ENCODE measurements at regions not wholly inside any gene's neighbourhood (a gene's known extent, or its start where the extent isn't known, plus 50 kb on each side); places are given as distances from the start of the nearest gene placed in this dataset.

- H3K4me3 Mint-ChIP-seq: no peak overlapping the region
- intact Hi-C loops (cut with micrococcal nuclease): no loop called here
- DNase-seq (ENCODE audit: low spot score): no peak
- H3K27me3 Mint-ChIP-seq (ENCODE audit: insufficient read depth): no peaks in the 10 kb centered on the region
- no peaks in the 10 kb centered on the region for H3K36me3 Mint-ChIP-seq (ENCODE audit: low read depth)
- H3K4me1 Mint-ChIP-seq (ENCODE audit: low read depth): no peaks in the 10 kb centered on the region
- H3K9me3 Mint-ChIP-seq: no peaks in the 10 kb centered on the region
- no peak overlapping the region for H3K27ac Mint-ChIP-seq
Measured at GRCh38 chr16:66240631-66241395, 125.7 kb upstream of the CDH5 start.

- H3K27me3 Mint-ChIP-seq (ENCODE audit: insufficient read depth): no peaks in the 10 kb centered on the region
- no peak overlapping the region for H3K27ac Mint-ChIP-seq
- no peaks in the 10 kb centered on the region for H3K9me3 Mint-ChIP-seq
- DNase-seq (ENCODE audit: low spot score): no peak
- no peaks in the 10 kb centered on the region for H3K4me1 Mint-ChIP-seq (ENCODE audit: low read depth)
- intact Hi-C loops (cut with micrococcal nuclease): no loop called here
- H3K36me3 Mint-ChIP-seq (ENCODE audit: low read depth): no peaks in the 10 kb centered on the region
- H3K4me3 Mint-ChIP-seq: no peak overlapping the region
Measured at GRCh38 chr16:66240088-66240487, 126.4 kb upstream of the CDH5 start.

- Mint-ChIP-seq H3K9me3 (no peaks in the 10 kb centered on the region), H3K4me1 (ENCODE audit: low read depth) (no peaks in the 10 kb centered on the region)
Measured at GRCh38 chr16:66238696-66239095, 127.8 kb upstream of the CDH5 start.

DNA sequence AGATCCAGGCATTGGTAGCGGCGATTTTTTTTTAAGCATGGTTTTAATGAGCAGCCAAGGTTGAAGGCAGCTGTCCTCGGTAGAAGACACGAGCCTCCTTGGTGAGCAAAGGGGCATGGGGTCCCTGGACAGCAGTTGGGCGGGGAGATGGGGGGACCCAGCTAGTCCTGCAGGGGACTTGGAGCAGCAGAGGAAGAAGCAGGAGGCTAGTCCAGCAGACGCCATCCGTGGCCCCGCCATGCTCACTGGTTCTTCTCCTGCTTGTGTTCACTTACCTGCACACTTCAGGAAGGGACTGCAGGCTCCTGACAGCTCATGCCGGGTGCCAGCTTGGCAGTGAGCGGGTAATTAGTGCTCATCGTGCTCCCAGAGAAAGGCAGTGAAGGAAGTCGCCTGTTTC lies 130.2 kb upstream of the CDH5 start:
- Mint-ChIP-seq H3K9me3 (no peaks in the 10 kb centered on the region), H3K36me3 (ENCODE audit: low read depth) (no peaks in the 10 kb centered on the region), H3K4me1 (ENCODE audit: low read depth) (no peaks in the 10 kb centered on the region), H3K27me3 (ENCODE audit: insufficient read depth) (no peaks in the 10 kb centered on the region), H3K27ac (no peak overlapping the region), H3K4me3 (no peak overlapping the region)
- DNase-seq (ENCODE audit: low spot score): no peak
- intact Hi-C loops (cut with micrococcal nuclease): no loop called here

More at GRCh38 chr16:66238696-66239095, 127.8 kb upstream of the CDH5 start:
- Mint-ChIP-seq H3K36me3 (ENCODE audit: low read depth) (no peaks in the 10 kb centered on the region), H3K27me3 (ENCODE audit: insufficient read depth) (no peaks in the 10 kb centered on the region), H3K4me3 (no peak overlapping the region), H3K27ac (no peak overlapping the region)
- no peak for DNase-seq (ENCODE audit: low spot score)
- intact Hi-C loops (cut with micrococcal nuclease): no loop called here

- no peak for DNase-seq (ENCODE audit: low spot score)
- H3K27me3 Mint-ChIP-seq (ENCODE audit: insufficient read depth): peaks cover 4% of the 10 kb centered on the region
- no peaks in the 10 kb centered on the region for H3K9me3 Mint-ChIP-seq
- no peaks in the 10 kb centered on the region for H3K36me3 Mint-ChIP-seq (ENCODE audit: low read depth)
- no peak overlapping the region for H3K4me3 Mint-ChIP-seq
- no peaks in the 10 kb centered on the region for H3K4me1 Mint-ChIP-seq (ENCODE audit: low read depth)
- intact Hi-C loops (cut with micrococcal nuclease): no loop called here
- no peak overlapping the region for H3K27ac Mint-ChIP-seq
Measured at GRCh38 chr16:66231452-66232160, 134.9 kb upstream of the CDH5 start.

GRCh38 chr16:66229651-66230050 lies 136.8 kb upstream of the CDH5 start:
- H3K27me3 Mint-ChIP-seq (ENCODE audit: insufficient read depth): peaks cover 4% of the 10 kb centered on the region
- no peak for DNase-seq (ENCODE audit: low spot score)
- H3K4me3 Mint-ChIP-seq: no peak overlapping the region
- no peaks in the 10 kb centered on the region for H3K9me3 Mint-ChIP-seq
- intact Hi-C loops (cut with micrococcal nuclease): no loop called here
- H3K27ac Mint-ChIP-seq: no peak overlapping the region
- no peaks in the 10 kb centered on the region for H3K4me1 Mint-ChIP-seq (ENCODE audit: low read depth)
- no peaks in the 10 kb centered on the region for H3K36me3 Mint-ChIP-seq (ENCODE audit: low read depth)

DNA sequence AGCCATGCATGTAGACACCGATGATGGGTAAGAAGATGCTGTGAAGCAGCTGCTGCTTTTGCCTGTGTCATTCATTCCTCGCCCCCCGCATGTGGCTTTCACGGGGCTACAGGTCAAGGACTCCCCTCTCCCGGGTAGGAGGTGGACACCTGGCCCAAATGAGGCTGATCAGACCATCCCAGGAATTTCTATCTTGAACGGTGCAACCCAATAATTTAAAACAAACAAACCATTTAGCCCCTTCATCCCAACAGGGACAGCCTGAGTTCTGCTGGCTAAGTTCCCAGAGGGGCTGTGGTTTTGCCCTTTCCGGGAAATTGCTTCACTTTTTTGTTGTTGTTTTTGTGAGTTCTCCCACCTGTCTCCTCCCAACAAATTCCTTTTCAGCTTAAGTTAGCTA lies 137.7 kb upstream of the CDH5 start:
- peaks cover 4% of the 10 kb centered on the region for H3K27me3 Mint-ChIP-seq (ENCODE audit: insufficient read depth)
- no peak for DNase-seq (ENCODE audit: low spot score)
- no peaks in the 10 kb centered on the region for H3K36me3 Mint-ChIP-seq (ENCODE audit: low read depth)
- H3K27ac Mint-ChIP-seq: no peak overlapping the region
- H3K9me3 Mint-ChIP-seq: no peaks in the 10 kb centered on the region
- H3K4me1 Mint-ChIP-seq (ENCODE audit: low read depth): no peaks in the 10 kb centered on the region
- intact Hi-C loops (cut with micrococcal nuclease): no loop called here
- H3K4me3 Mint-ChIP-seq: no peak overlapping the region

DNA sequence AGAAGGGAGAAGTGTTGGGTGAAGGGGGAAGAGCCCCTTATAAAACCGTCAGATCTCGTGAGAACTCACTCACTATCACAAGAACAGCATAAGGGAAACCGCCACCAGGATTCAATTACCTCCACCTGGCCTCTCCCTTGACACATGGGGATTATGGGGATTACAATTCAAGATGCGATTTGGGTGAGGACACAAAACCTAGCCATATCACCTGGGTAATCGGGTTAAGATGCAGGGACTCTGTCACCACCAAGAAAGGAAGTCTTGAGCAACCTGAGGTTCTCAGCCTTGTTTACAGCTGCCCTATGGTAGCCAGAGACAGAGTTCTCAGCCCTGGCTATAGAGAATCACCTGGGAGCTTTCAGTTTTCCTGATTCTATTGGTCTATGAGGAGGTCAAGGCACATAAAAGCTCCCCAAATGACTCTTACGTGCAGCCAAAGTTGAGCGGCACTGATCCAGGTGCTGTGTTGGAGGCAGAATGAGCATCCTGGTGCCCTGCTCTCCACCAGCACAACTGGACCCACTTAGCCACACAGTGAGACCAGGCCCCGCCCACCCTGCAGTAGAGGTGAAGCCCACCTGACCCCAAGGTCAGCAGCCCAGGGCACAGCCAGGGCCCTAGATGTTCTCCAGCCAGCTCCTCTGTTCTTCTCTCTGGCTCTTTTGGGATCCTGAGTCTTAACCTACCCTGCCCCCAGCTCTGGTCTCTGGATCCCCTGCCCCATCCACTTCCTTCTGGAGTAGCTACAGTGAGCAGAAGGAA lies 138.5 kb upstream of the CDH5 start:
- intact Hi-C loops (cut with micrococcal nuclease): no loop called here
- no peak for DNase-seq (ENCODE audit: low spot score)
- Mint-ChIP-seq H3K36me3 (ENCODE audit: low read depth) (no peaks in the 10 kb centered on the region), H3K27me3 (ENCODE audit: insufficient read depth) (peaks cover 4% of the 10 kb centered on the region), H3K27ac (no peak overlapping the region), H3K4me3 (no peak overlapping the region), H3K9me3 (no peaks in the 10 kb centered on the region), H3K4me1 (ENCODE audit: low read depth) (no peaks in the 10 kb centered on the region)

DNA sequence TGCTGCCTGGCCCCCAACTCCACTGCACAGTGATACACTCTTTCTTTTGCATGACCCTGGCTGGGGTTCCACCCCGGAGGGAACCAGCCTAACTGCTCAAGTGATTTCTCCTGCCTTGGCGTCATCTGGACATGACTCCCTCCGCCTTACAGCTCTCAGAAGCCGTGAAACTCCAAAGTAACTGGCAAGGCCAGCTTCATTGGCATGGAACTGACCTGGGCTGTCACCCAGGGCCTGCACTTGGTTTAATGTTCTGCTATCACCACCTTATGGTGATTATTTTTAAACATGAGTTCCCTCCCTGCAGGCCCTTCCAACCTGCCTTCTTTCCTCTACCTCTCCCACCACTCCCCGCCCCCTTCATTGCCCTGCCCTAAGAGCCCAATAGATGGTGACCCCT lies 139.7 kb upstream of the CDH5 start:
- no peak overlapping the region for H3K4me3 Mint-ChIP-seq
- H3K27ac Mint-ChIP-seq: no peak overlapping the region
- intact Hi-C loops (cut with micrococcal nuclease): no loop called here
- no peaks in the 10 kb centered on the region for H3K4me1 Mint-ChIP-seq (ENCODE audit: low read depth)
- no peaks in the 10 kb centered on the region for H3K9me3 Mint-ChIP-seq
- no peaks in the 10 kb centered on the region for H3K36me3 Mint-ChIP-seq (ENCODE audit: low read depth)
- no peak for DNase-seq (ENCODE audit: low spot score)
- H3K27me3 Mint-ChIP-seq (ENCODE audit: insufficient read depth): peaks cover 4% of the 10 kb centered on the region

- no peaks in the 10 kb centered on the region for H3K4me1 Mint-ChIP-seq (ENCODE audit: low read depth)
- no peak overlapping the region for H3K27ac Mint-ChIP-seq
- peaks cover 4% of the 10 kb centered on the region for H3K27me3 Mint-ChIP-seq (ENCODE audit: insufficient read depth)
- DNase-seq (ENCODE audit: low spot score): no peak
- H3K36me3 Mint-ChIP-seq (ENCODE audit: low read depth): no peaks in the 10 kb centered on the region
- intact Hi-C loops (cut with micrococcal nuclease): no loop called here
- H3K4me3 Mint-ChIP-seq: no peak overlapping the region
- H3K9me3 Mint-ChIP-seq: no peaks in the 10 kb centered on the region
Measured at GRCh38 chr16:66225696-66226095, 140.8 kb upstream of the CDH5 start.

DNA sequence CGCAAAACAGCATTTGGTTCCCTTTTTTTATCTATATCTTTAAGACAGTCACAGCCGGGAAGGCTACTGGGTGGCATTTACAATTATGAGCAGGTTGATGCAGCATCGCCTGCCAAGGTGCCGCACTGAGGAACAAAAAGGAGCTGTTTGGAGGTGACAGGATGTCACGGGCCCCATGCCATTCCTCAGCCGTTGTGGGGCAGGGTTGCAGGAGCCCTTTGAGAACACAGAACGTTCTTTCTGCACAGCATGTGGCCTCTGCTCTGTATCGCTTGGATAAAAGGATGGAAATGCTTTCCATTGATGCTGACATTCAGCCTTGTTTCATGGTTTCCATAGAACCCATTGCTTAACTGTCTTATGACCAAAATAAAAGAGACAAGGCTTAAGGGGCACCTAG lies 141.9 kb upstream of the CDH5 start:
- Mint-ChIP-seq H3K27ac (no peak overlapping the region), H3K4me3 (no peak overlapping the region), H3K9me3 (no peaks in the 10 kb centered on the region), H3K27me3 (ENCODE audit: insufficient read depth) (no peaks in the 10 kb centered on the region), H3K4me1 (ENCODE audit: low read depth) (no peaks in the 10 kb centered on the region), H3K36me3 (ENCODE audit: low read depth) (no peaks in the 10 kb centered on the region)
- DNase-seq (ENCODE audit: low spot score): no peak
- intact Hi-C loops (cut with micrococcal nuclease): no loop called here

DNA sequence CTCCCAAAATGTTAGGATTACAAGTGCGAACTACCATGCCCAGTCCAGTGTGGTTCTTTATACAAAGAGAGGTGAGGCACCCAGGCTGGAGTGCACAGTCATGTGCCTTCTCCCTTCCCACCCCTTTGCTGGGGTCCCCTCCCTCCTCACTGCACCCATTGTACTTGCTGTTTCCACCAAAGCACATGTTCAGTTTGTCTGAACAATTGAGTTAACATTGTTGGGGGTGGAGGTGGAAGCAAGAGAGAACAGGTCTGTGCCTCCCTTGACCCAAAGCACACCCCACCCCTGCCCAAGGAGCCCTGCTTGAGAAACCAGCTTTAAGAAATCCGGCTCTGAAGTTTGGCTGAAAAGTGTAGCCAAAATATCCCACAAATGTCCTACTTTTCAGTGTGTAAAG lies 142.3 kb upstream of the CDH5 start:
- no peak for DNase-seq (ENCODE audit: low spot score)
- intact Hi-C loops (cut with micrococcal nuclease): no loop called here
- H3K27me3 Mint-ChIP-seq (ENCODE audit: insufficient read depth): no peaks in the 10 kb centered on the region
- H3K36me3 Mint-ChIP-seq (ENCODE audit: low read depth): no peaks in the 10 kb centered on the region
- H3K27ac Mint-ChIP-seq: no peak overlapping the region
- no peak overlapping the region for H3K4me3 Mint-ChIP-seq
- no peaks in the 10 kb centered on the region for H3K9me3 Mint-ChIP-seq
- no peaks in the 10 kb centered on the region for H3K4me1 Mint-ChIP-seq (ENCODE audit: low read depth)

DNA sequence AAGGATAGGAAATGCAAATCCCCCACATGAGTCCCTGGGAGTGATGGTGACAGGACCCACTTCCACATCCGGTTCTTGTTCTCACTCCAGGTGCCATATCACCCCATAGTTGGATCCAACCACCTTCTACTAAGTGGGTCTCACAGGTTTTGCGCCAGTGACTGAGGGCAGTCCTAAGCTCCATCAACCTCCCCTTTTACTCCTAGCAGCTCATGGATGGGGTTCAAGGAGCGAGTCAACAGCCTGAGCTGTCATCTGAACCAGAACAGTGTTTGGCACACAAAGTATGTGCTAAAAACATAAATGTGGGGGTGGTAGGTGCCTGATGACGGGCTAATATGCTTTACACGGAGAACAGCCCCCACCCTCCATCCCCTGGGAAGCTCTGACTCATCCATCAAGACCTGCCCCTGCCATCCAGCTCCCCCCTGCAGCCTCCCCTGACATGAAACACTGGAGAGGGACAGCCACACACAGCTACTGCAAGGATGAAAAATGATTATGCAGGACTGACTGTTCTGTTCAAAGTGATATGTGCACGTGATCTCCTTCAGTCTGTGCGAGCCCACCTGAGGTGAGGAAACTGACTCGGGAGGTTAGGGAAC lies 143.2 kb upstream of the CDH5 start:
- Mint-ChIP-seq H3K9me3 (no peaks in the 10 kb centered on the region), H3K27ac (no peak overlapping the region), H3K4me1 (ENCODE audit: low read depth) (no peaks in the 10 kb centered on the region), H3K27me3 (ENCODE audit: insufficient read depth) (no peaks in the 10 kb centered on the region), H3K4me3 (no peak overlapping the region), H3K36me3 (ENCODE audit: low read depth) (no peaks in the 10 kb centered on the region)
- DNase-seq (ENCODE audit: low spot score): no peak
- intact Hi-C loops (cut with micrococcal nuclease): no loop called here
